HG03342 (cell line): ENCODE measurements at regions not wholly inside any gene's neighbourhood (a gene's known extent, or its start where the extent isn't known, plus 50 kb on each side); places are given as distances from the start of the nearest gene placed in this dataset.
"Not testable (repeated sequence)": the region's sequence is repeated elsewhere in the genome, so short reads cannot be mapped to it uniquely, and the experiment has no call there.

Experiments
- ATAC-seq: cut with Tn5 transposase; IDR thresholded peaks from one replicate; pipeline ENCODE4 v1.9.1; 2021; ENCODE audit warnings: mild to moderate bottlenecking, moderate library complexity; ENCODE audit not compliant: unreplicated experiment

DNA sequence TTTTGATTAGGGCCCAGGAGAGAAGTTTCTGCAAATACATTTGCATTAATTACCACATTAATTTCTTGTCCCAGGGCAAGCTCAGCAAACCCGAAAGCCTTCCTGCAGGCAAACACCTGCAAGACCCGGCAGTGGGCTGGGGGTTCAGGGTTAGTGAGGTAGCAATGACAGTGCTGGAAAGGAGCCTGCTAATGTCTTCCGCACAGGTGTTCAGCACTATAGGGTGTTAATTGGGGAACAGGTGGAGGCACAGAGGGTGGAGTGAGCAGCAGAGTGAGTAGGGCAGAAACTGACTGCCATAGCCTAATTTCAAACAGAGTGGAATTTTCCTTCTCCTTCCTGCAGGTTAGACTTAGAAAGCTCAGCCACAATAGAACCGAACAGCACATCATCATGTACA, 50.9 kb upstream of the UBASH3B start:
- no peak for ATAC-seq

GRCh38 chr11:122601141-122602125, 54.1 kb upstream of the UBASH3B start:
- no peak for ATAC-seq

GRCh38 chr11:122600290-122600689, 55.2 kb upstream of the UBASH3B start:
- no peak for ATAC-seq

DNA sequence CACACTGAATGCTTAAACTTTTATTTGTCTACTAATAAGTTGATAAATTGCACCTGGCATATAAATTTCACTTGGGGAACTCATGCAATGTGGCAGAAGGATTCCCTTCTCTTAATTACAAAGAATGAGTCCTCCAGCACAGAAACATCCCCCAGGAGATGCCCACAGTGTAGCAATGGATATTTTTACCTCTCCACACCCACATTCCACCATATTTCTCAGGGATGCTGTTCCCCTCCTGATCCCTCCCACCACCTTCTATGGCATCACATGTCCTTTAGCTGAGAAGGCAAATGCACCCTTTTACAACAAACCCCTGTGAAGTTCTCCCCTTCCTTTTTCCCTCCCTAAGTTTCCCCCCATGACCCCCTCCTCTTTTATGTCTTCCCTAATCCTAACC, 56.1 kb upstream of the UBASH3B start:
- ATAC-seq = no peak

- no peak for ATAC-seq
These were observed 56.6 kb upstream of the UBASH3B start for GRCh38 chr11:122598971-122599370.

- ATAC-seq = no peak
These were observed 58.0 kb upstream of the UBASH3B start for GRCh38 chr11:122597511-122597910.

DNA sequence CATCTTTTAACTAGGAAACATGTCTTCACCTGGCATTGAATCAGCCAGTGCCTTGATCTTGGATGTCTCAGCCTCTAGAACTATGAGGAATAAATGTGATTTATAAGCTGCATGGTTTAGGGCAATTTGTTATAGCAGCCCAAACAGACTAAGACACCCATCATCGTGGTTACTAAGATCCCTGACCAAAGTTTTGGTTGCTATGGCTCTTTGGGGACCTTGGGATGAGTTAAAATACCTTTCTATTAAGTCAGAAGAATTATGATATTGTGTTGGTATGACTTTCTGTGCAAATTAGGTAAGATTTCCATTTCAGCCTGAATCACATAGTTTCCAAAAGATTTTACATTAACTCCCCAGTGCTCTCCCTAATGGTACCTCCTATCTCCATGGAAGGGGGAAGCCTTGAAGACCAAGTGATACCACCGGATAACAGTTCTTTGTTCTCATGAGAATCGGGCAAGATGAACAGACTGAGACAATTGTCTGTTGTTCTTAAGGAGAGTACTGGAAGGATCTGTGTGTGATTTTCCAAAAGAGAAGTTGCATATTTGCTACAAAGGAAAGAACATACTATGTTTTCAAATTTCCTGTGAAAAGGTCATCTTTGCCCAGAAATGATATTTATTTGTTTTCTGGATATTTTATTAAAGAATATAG, 60.4 kb upstream of the UBASH3B start:
- no peak for ATAC-seq

GRCh38 chr11:122593473-122594420, 61.8 kb upstream of the UBASH3B start:
- ATAC-seq = no peak

DNA sequence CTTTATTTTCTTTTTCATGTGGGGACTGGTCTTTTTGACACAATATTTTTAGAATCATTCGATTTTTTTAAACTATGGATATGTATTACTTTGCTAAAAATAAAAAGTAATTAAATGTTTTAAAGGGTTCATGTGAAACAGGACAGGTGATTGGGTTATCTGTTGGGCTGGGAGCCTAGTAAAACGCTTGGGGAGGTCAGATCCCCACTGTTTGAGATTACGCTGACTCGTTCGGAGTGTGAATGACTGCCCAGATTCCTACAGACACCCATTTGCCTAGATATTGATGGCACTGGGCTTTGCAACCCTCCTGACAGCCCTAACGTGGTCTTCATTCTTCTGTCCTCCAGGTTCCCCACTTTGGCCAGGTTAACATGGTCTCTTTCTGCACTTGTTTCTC, 62.9 kb upstream of the UBASH3B start:
- ATAC-seq = no peak

GRCh38 chr11:122584670-122585069, 70.9 kb upstream of the UBASH3B start:
- ATAC-seq = no peak

DNA sequence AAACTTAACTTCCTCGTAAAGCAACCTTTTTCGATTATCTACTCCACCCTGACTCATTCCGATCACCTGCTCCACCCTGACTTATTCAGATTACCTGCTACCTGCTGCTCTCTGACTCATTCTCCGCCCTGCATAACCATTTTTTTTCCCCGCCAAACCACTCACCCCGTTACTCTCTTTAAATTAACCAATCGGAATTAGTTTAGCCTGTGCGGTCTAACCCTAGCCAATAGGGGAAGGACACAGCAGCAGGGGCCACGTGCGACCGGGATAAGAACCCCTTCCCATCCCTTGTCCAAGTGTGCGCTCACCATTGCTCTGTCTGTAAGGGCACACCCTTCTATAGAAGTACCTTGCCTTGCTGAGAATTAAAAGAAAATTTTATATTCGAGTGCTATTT, 75.5 kb upstream of the UBASH3B start:
- not testable (repeated sequence) for ATAC-seq

DNA sequence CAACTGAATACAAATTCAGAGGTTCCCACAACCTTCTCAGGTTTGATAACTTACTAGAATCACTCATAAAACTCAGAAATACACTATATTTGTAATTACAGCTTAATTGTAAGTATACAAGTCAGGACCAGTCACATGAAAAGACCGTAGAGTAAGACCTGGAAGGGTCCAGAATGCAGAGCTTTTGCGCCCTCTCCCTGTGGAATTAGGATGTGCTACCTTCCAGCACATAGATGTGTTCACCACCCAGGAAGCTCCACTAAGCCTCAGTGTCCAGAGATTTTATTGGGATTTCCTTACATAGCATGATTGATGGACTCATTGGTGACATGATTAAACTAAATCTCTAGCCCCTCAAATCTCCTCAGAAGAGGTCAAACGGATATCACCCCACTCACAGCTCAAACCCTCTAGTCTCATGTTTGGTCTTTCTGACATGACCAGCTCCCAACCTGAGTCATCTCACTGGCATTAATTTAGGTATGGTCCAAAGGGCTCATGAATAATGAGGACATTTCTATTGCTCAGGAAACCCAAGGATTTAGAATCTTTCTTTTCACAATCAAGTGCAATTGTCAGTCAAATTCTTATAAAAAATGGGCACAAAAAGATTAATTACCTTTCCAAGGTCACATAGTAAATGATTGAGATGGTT, 77.2 kb upstream of the UBASH3B start:
- ATAC-seq = no peak

- ATAC-seq = no peak
These were observed 82.9 kb upstream of the UBASH3B start for GRCh38 chr11:122572592-122572991.

DNA sequence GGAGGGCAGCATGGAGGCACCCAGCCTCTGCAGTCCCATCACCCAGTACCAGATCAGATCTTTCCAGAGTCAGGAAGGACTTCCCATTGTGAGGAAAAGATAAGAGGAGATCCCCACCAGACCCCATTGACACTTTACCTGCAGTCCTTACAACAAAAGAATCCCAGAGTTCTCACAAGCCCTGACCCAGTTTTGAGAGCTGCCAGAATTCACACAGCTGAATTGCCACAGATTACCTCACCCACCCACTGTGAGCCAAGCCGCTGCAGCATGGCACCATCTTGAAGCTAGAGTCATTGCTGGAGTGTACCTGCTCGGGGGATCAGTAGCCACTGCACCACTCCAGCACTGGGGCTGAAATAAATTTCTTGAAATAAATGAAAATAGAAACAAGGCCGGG, 91.8 kb upstream of the UBASH3B start:
- no peak for ATAC-seq

DNA sequence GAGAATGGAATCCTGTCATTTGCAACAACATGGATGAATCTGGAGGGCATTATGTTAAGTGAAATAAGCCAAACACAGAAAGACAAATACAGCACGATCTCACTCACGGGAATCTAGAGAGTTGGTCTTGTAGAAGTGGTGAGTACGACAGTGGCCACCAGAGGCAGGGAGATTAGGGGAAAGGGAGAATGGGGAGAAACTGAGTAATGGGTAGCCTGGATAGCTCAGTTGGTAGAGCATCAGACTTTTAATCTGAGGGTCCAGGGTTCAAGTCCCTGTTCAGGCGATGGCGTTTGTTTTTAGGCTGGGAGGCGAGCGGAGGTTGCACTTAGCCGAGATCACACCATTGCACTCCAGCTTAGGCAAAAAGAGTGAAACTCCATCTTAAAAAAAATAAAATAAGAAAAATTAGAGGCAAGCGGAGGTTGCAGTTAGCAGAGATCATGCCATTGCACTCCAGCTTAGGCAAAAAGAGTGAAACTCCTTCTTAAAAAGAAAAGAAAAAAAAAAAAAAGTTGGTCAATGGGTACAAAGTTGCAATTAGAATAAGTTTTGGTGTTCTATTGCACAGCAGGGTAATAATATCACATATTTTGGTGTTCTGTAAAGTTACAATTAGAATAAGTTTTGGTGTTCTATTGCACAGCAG, 95.7 kb upstream of the UBASH3B start:
- ATAC-seq = no peak

- not testable (repeated sequence) for ATAC-seq
These were observed 96.3 kb upstream of the UBASH3B start for GRCh38 chr11:122559218-122559617.

DNA sequence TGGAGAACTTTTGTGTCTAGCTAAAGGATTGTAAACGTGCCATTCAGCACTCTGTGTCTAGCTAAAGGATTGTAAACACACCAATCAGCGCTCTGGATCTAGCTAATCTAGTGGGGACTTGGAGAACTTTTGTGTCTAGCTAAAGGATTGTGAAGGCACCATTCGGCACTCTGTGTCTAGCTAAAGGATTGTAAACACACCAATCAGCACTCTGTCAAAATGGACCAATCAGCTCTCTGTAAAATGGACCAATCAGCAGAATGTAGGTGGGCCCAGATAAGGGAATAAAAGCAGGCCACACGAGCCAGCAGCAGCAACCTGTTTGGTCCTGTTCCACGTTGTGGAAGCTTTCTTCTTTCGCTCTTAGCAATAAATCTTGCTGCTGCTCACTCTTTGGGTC, 98.4 kb upstream of the UBASH3B start:
- not testable (repeated sequence) for ATAC-seq

DNA sequence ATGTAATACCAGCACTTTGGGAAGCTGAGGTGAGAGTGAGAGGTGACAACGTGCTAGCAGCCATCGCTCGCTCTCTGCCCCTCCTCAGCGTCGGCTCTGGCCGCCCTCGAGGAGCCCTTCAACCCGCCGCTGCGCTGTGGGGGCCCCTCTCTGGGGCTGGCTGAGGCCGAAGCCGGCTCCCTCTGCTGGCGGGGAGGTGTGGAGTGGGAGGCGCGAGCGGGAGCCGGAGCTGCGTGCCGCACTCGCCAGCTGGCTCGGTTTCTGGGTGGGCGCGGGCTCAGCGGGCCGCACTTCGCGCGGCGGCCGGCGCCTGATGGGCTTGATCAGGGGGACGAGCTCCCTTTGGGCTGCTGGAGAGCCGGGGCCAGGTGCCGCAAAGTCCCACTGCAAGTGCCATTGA, 98.9 kb upstream of the UBASH3B start:
- no peak for ATAC-seq

DNA sequence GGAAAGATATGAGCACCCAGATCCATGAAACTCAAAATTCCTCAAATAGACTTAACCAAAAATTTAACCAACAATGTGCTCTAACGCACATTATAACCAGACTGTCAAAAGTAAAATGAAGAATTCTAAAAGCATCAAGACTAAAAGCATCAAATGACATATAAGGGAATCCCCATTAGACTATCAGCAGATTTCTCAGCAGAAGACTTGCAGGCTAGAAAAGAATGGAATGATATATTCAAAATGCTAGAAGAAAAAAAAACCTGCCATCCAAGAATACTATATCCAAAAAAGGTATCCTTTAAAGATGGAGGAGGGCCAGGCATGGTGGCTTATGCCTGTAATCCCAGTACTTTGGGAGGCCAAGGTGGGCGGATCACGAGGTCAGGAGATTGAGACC, 117.5 kb upstream of the UBASH3B start:
- ATAC-seq = no peak

GRCh38 chr11:122524898-122525297, 130.6 kb upstream of the UBASH3B start:
- no peak for ATAC-seq
